BJ (cell line): ENCODE measurements at regions not wholly inside any gene's neighbourhood (a gene's known extent, or its start where the extent isn't known, plus 50 kb on each side); places are given as distances from the start of the nearest gene placed in this dataset. TPM values are rescaled to one million over a fixed set of nuclear protein-coding genes. Genes with fewer than 3 reads are reported as not detected.

Experiments
- CTCF ChIA-PET: fragments of 350-600 bp; formaldehyde crosslinking; extraction: SDS; loops from one replicate; lab custom pipeline; 2021; ENCODE audit warnings: antibody characterized with exemption, inconsistent platforms; lab: Yijun Ruan, JAX
- POLR2A ChIA-PET: fragments of 300-600 bp; sonication (Branson Sonifier 250); formaldehyde crosslinking; extraction: SDS; loops from one replicate; lab custom pipeline; 2021; ENCODE audit warnings: antibody characterized with exemption; lab: Charles Lee
- DNase-seq: peaks from one replicate; pipeline ENCODE4 v3.0.0-alpha.2; 2011; ENCODE audit warnings: low read depth
- H3K27me3 ChIP-seq: 2 replicates; pipeline ENCODE4 v1.6.0; 2011; ENCODE audit warnings: low read length; ENCODE audit not compliant: control insufficient read depth, insufficient read depth
- H3K36me3 ChIP-seq: 2 replicates; pipeline ENCODE4 v1.5.1; 2011; ENCODE audit warnings: low read length; ENCODE audit not compliant: control insufficient read depth, insufficient read depth
- H3K4me3 ChIP-seq: 2 replicates; pipeline ENCODE4 v1.5.1; 2011; ENCODE audit warnings: low read depth, mild to moderate bottlenecking, control low read depth, low read length
- CTCF ChIP-seq: IDR thresholded peaks from 2 replicates; pipeline ENCODE4 v1.5.1; 2011; ENCODE audit warnings: low read depth, mild to moderate bottlenecking, control low read depth, inconsistent platforms, low read length, moderate library complexity; ENCODE audit not compliant: insufficient read depth
- small RNA-seq: library from RNA; depleted of rRNA; stranded (forward); fragments of <200 nt; gene quantifications from one replicate; pipeline ENCODE3, GENCODE V24; 2012; ENCODE audit warnings: low replicate concordance, low read depth; ENCODE audit not compliant: insufficient read length

- no peaks in the 10 kb centered on the region for H3K36me3 ChIP-seq
- ChIA-PET POLR2A (no interaction called here), CTCF (interaction anchor here (0.6 to 1.5 kb wide), 3 partner anchors 13 to 316 kb away, joined by 3 to 4 read pairs (median 3); no protein-coding TSS in a partner anchor)
- H3K4me3 ChIP-seq: no peak overlapping the region
- H3K27me3 ChIP-seq: no peaks in the 10 kb centered on the region
- peak; percentile 39 for DNase-seq
- no peak for TF ChIP-seq CTCF
Measured at GRCh38 chr7:96388620-96389383, 66.9 kb upstream of the SLC25A13 start.

- H3K4me3 ChIP-seq: no peak overlapping the region
- no peak for TF ChIP-seq CTCF
- CTCF ChIA-PET: no interaction called here
- POLR2A ChIA-PET: no interaction called here
- H3K36me3 ChIP-seq: no peaks in the 10 kb centered on the region
- no peak for DNase-seq
- no peaks in the 10 kb centered on the region for H3K27me3 ChIP-seq
Measured at GRCh38 chr7:96388166-96388565, 66.3 kb upstream of the SLC25A13 start.

GRCh38 chr7:96380111-96380512 lies 58.2 kb upstream of the SLC25A13 start:
- TF ChIP-seq CTCF: no peak
- Histone ChIP-seq H3K36me3 (no peaks in the 10 kb centered on the region), H3K27me3 (no peaks in the 10 kb centered on the region; the same call in 1 of the 2 replicates), H3K4me3 (no peak overlapping the region)
- DNase-seq: no peak
- CTCF ChIA-PET: no interaction called here
- POLR2A ChIA-PET: no interaction called here

- ChIA-PET CTCF (no interaction called here), POLR2A (no interaction called here)
- H3K36me3 ChIP-seq: no peaks in the 10 kb centered on the region
- TF ChIP-seq CTCF: no peak
- no peaks in the 10 kb centered on the region; the same call in 1 of the 2 replicates for H3K27me3 ChIP-seq
- H3K4me3 ChIP-seq: no peak overlapping the region
- DNase-seq: no peak
Measured at GRCh38 chr7:96377399-96377798, 55.5 kb upstream of the SLC25A13 start.

Small RNA genes lying in the stretch of these regions (small RNA-seq; reads per million reads assigned to genes)
- not detected for gene RNU7-188P
